Heart left ventricle (tissue), 16 donors: ENCODE measurements at regions not wholly inside any gene's neighbourhood (a gene's known extent, or its start where the extent isn't known, plus 50 kb on each side); places are given as distances from the start of the nearest gene placed in this dataset.

Source experiments
- ATAC-seq, 4 donors: fragments of 200-7000 bp; cut with Tn5 transposase; one replicate each; pipeline ENCODE4 v1.9.1; 2020 to 2022; ENCODE audit warnings: moderate library complexity in 4 of 4, mild to moderate bottlenecking in 3 of 4, moderate number of reproducible peaks in 1 of 4
- DNase-seq, 5 donors: peaks; one replicate each; pipeline ENCODE4 v3.0.0-alpha.2; 2020
- H3K27ac ChIP-seq, 12 donors: fragments of 200-600 bp; sonication (generic) in 4 of 12; one replicate each; pipeline versions ENCODE4 v1.5.0 to v1.8.0; 2016 to 2022; ENCODE audit warnings: mild to moderate bottlenecking in 2 of 12
- H3K27me3 ChIP-seq, 9 donors: fragments of 200-600 bp; sonication (generic) in 2 of 9; one replicate each; pipeline versions ENCODE4 v1.5.1 to v1.8.0; 2016 to 2022; ENCODE audit warnings: mild to moderate bottlenecking in 3 of 9
- H3K36me3 ChIP-seq, 9 donors: fragments of 200-600 bp; sonication (generic) in 2 of 9; one replicate each; pipeline versions ENCODE4 v1.5.0 to v1.8.0; 2018 to 2022; ENCODE audit warnings: mild to moderate bottlenecking in 2 of 9
- H3K4me1 ChIP-seq, 12 donors: fragments of 200-600 bp; sonication (generic) in 4 of 12; one replicate each; pipeline versions ENCODE4 v1.5.0 to v1.8.0; 2016 to 2022; ENCODE audit warnings: mild to moderate bottlenecking in 3 of 12
- H3K4me3 ChIP-seq, 12 donors: fragments of 200-600 bp; sonication (generic) in 4 of 12; one replicate each; pipeline versions ENCODE4 v1.5.0 to v1.8.0; 2017 to 2022; ENCODE audit warnings: mild to moderate bottlenecking in 9 of 12, moderate library complexity in 4 of 12
- H3K9me3 ChIP-seq, 12 donors: fragments of 200-600 bp; sonication (generic) in 4 of 12; one replicate each; pipeline versions ENCODE4 v1.5.0 to v1.8.0; 2016 to 2022; ENCODE audit warnings: mild to moderate bottlenecking in 1 of 12
- CTCF ChIP-seq, 12 donors: fragments of 200-600 bp; sonication (generic) in 4 of 12; IDR thresholded peaks; one replicate each; pipeline versions ENCODE4 v1.5.0 to v1.8.0; 2018 to 2022; ENCODE audit warnings: antibody characterized with exemption in 12 of 12, mild to moderate bottlenecking in 5 of 12
- POLR2A ChIP-seq, 2 donors: fragments of 450-650 bp; IDR thresholded peaks; one replicate each; pipeline ENCODE4 v1.6.1; 2017; ENCODE audit warnings: antibody characterized with exemption in 2 of 2, mild to moderate bottlenecking in 2 of 2, moderate library complexity in 2 of 2
- WGBS, 4 donors: extraction: QIAGEN DNeasy Blood & Tissue Kit in 2 of 4; methylation state at CpG; one replicate each; pipeline versions ENCODE4 v1.1.5 to v1.1.7; 2013 to 2018; 5-methylcytosine and 5-hydroxymethylcytosine counted together
- intact Hi-C, 10 donors: fragments of 100-400 bp; cut with DNase I; formaldehyde crosslinking; loops; one replicate each; pipeline versions ENCODE4 v1.11.1 to v1.14.2; 2022
- donor health status: ischemic (EF 13 %, LVEDD 7.1; RV severe dilation, severe dysfunction).
- donor health status: healthy with polysubstance abuse.
- donor health status: DM: no; HTN: yes; CAD: no.
- donor health status: DM: no; HTN: no; CAD: no.
- donor health status: ischemic (EF 25% LVEDD 6.9; RV normal size, moderate dysfunction).
- donor health status: ischemic (EF 25% LVEDD 5.7; RV mildly dilated, moderate dysfunction).
- donor health status: healthy.
- donor health status: DM: yes; HTN: yes; CAD: no.
- donor health status: ischemic (EF 35%, LVEDD 5.7; RV mildly dilated, moderate dysfunction).
- donor health status: nonischemic (EF 11% LVEDD 7.7; RV severe dilation, severe dysfunction).
- donor health status: DM: yes; HTN: yes; CAD: no.
- donor health status: PGD.
- donor health status: ischemic (EF 29% LVEDD 5.4; RV normal size, mild dysfunction).
- donor health status: nonischemic (EF 23%, LVEDD 6.1; RV moderate dilation, normal function).

- 49 to 60% (median 53%) methylated on average over 6 of the region's 6 CpGs for WGBS, 4 donors
- Histone ChIP-seq H3K36me3 (no peaks in the 10 kb centered on the region), H3K27ac (no peak overlapping the region), H3K4me3 (no peak overlapping the region), H3K9me3 (no peaks in the 10 kb centered on the region), H3K4me1 (peaks cover 0 to 8% (median 0%) of the 10 kb centered on the region in 12 donors), H3K27me3 (no peaks in the 10 kb centered on the region)
- DNase-seq (no peak), ATAC-seq (no peak)
- intact Hi-C loops = no loop called here
- TF ChIP-seq CTCF (IDR thresholded peaks at IDR 0.05) (no peak), POLR2A (IDR thresholded peaks at IDR 0.05) (no peak)
These were observed 241.6 kb upstream of the CD180 start for GRCh38 chr5:67437905-67438845.

- no peak for DNase-seq
- no peak overlapping the region for H3K27ac ChIP-seq
- intact Hi-C loops = no loop called here
- no peaks in the 10 kb centered on the region for H3K27me3 ChIP-seq
- no peak overlapping the region for H3K4me3 ChIP-seq
- peaks cover 0 to 8% (median 0%) of the 10 kb centered on the region in 12 donors for H3K4me1 ChIP-seq
- no peak for ATAC-seq
- WGBS, 4 donors = 89 to 92% (median 90%) methylated on average over 2 of the region's 2 CpGs
- TF ChIP-seq POLR2A (IDR thresholded peaks at IDR 0.05) (no peak), CTCF (IDR thresholded peaks at IDR 0.05) (no peak)
- H3K36me3 ChIP-seq = no peaks in the 10 kb centered on the region
- H3K9me3 ChIP-seq = no peaks in the 10 kb centered on the region
These were observed 238.4 kb upstream of the CD180 start for GRCh38 chr5:67435032-67435431.

GRCh38 chr5:67434466-67434865 is 237.9 kb upstream of the CD180 start:
- intact Hi-C loops = no loop called here
- Histone ChIP-seq H3K4me1 (peaks cover 0 to 8% (median 0%) of the 10 kb centered on the region in 12 donors), H3K9me3 (no peaks in the 10 kb centered on the region), H3K27me3 (no peaks in the 10 kb centered on the region), H3K4me3 (no peak overlapping the region), H3K27ac (no peak overlapping the region), H3K36me3 (no peaks in the 10 kb centered on the region)
- DNase-seq (no peak), ATAC-seq (no peak)
- WGBS, 4 donors = 65 to 76% (median 72%) methylated on average over 4 of the region's 4 CpGs
- no peak for TF ChIP-seq CTCF (IDR thresholded peaks at IDR 0.05)
- TF ChIP-seq POLR2A (IDR thresholded peaks at IDR 0.05) = no peak

- no peak for ATAC-seq
- Histone ChIP-seq H3K4me1 (no peaks in the 10 kb centered on the region), H3K4me3 (no peak overlapping the region), H3K27me3 (no peaks in the 10 kb centered on the region), H3K9me3 (peaks cover 0 to 2% (median 0%) of the 10 kb centered on the region in 12 donors), H3K27ac (no peak overlapping the region), H3K36me3 (no peaks in the 10 kb centered on the region)
- WGBS, 4 donors = 83 to 87% (median 84%) methylated on average over 3 of the region's 3 CpGs
- TF ChIP-seq POLR2A (IDR thresholded peaks at IDR 0.05) (no peak), CTCF (IDR thresholded peaks at IDR 0.05) (no peak)
- intact Hi-C loops = no loop called here
- DNase-seq = no peak
These were observed 236.0 kb upstream of the CD180 start for GRCh38 chr5:67432606-67433005.
